ENCODE measurements at regions not wholly inside any gene's neighbourhood (a gene's known extent, or its start where the extent isn't known, plus 50 kb on each side); places are given as distances from the start of the nearest gene placed in this dataset.

DNA sequence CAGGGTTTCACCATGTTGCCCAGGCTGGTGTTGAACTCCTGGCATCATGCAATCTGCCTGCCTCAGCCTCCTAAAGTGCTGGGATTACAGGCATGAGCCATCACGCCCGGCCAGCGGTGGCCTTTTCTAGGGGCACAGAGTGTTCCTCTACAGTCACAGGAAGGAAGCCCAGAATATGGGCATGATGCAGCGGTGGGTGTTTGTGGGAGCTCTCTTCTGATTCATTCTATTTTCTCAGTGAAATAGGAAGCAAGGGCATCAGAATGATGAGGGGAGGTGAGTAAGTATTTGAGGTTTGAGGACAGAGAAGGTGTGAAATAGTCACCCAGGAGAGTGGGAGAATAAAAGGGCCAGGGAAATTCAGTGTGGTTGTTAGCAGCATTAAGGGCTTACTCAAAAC, 70.3 kb upstream of the PSME4 start:
- H4K20me1 ChIP-seq (ENCODE audit: insufficient read depth, low read length), result no peaks in the 10 kb centered on the region
- no peak overlapping the region for H3K4me2 ChIP-seq (ENCODE audit: low read length)
- no peak for TF ChIP-seq EZH2 (IDR thresholded peaks at IDR 0.05; ENCODE audit: borderline replicate concordance, low read length)
- TF ChIP-seq, protein P1, sequence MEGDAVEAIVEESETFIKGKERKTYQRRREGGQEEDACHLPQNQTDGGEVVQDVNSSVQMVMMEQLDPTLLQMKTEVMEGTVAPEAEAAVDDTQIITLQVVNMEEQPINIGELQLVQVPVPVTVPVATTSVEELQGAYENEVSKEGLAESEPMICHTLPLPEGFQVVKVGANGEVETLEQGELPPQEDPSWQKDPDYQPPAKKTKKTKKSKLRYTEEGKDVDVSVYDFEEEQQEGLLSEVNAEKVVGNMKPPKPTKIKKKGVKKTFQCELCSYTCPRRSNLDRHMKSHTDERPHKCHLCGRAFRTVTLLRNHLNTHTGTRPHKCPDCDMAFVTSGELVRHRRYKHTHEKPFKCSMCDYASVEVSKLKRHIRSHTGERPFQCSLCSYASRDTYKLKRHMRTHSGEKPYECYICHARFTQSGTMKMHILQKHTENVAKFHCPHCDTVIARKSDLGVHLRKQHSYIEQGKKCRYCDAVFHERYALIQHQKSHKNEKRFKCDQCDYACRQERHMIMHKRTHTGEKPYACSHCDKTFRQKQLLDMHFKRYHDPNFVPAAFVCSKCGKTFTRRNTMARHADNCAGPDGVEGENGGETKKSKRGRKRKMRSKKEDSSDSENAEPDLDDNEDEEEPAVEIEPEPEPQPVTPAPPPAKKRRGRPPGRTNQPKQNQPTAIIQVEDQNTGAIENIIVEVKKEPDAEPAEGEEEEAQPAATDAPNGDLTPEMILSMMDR (IDR thresholded peaks at IDR 0.05; ENCODE audit: low read length), result no peak
- no peaks in the 10 kb centered on the region for H3K9me3 ChIP-seq (ENCODE audit: low read length)
- H3K9me2 ChIP-seq (ENCODE audit: low read depth, low read length), result no peaks in the 10 kb centered on the region
- H3K79me2 ChIP-seq (ENCODE audit: insufficient read depth, low read length), result no peaks in the 10 kb centered on the region
- no peak overlapping the region for H3K9ac ChIP-seq (ENCODE audit: low read length)
- H3K36me3 ChIP-seq (ENCODE audit: insufficient read depth, low read length), result no peaks in the 10 kb centered on the region
- no peak overlapping the region for H3K27ac ChIP-seq (ENCODE audit: low read depth, low read length, poor library complexity, severe bottlenecking)
- no peak overlapping the region for H3K4me3 ChIP-seq (ENCODE audit: low read depth, low read length, poor library complexity, severe bottlenecking)
- no peaks in the 10 kb centered on the region for H3K27me3 ChIP-seq (ENCODE audit: insufficient read depth, low read length)
- no peaks in the 10 kb centered on the region for H3K4me1 ChIP-seq (ENCODE audit: insufficient read depth, low read length, severe bottlenecking)
- H2AFZ ChIP-seq (ENCODE audit: low read length), result no peak overlapping the region
- H3F3A ChIP-seq (ENCODE audit: insufficient read depth, low read length), result no peaks in the 10 kb centered on the region

DNA sequence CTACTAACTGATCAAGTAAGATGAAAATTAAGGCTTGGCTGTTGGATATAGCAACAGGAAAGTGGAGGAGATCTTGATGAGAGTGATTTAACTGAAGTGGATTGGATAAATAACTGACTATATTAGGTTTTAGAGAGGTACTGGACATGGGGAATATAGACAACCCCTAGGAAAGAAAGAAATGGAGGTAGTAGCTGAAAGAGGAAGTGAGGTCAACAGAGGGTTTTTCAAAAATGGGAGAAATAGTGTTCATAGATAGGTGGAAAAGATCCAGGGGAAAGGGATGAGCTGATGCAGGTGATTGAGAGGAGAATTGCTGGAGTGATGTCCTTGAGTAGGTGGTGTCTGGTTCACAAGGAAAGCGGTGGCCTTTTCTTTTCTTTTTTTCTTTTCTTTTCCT, 69.9 kb upstream of the PSME4 start:
- no peaks in the 10 kb centered on the region for H3K9me2 ChIP-seq (ENCODE audit: low read depth, low read length)
- H3F3A ChIP-seq (ENCODE audit: insufficient read depth, low read length), result no peaks in the 10 kb centered on the region
- no peaks in the 10 kb centered on the region for H3K9me3 ChIP-seq (ENCODE audit: low read length)
- H4K20me1 ChIP-seq (ENCODE audit: insufficient read depth, low read length), result no peaks in the 10 kb centered on the region
- H2AFZ ChIP-seq (ENCODE audit: low read length), result no peak overlapping the region
- H3K27me3 ChIP-seq (ENCODE audit: insufficient read depth, low read length), result no peaks in the 10 kb centered on the region
- H3K9ac ChIP-seq (ENCODE audit: low read length), result no peak overlapping the region
- H3K4me1 ChIP-seq (ENCODE audit: insufficient read depth, low read length, severe bottlenecking), result no peaks in the 10 kb centered on the region
- H3K36me3 ChIP-seq (ENCODE audit: insufficient read depth, low read length), result no peaks in the 10 kb centered on the region
- H3K79me2 ChIP-seq (ENCODE audit: insufficient read depth, low read length), result no peaks in the 10 kb centered on the region
- H3K4me3 ChIP-seq (ENCODE audit: low read depth, low read length, poor library complexity, severe bottlenecking), result no peak overlapping the region
- no peak overlapping the region for H3K4me2 ChIP-seq (ENCODE audit: low read length)
- H3K27ac ChIP-seq (ENCODE audit: low read depth, low read length, poor library complexity, severe bottlenecking), result no peak overlapping the region
- no peak for TF ChIP-seq EZH2 (IDR thresholded peaks at IDR 0.05; ENCODE audit: borderline replicate concordance, low read length)
- TF ChIP-seq, protein P1 (IDR thresholded peaks at IDR 0.05; ENCODE audit: low read length), result no peak

DNA sequence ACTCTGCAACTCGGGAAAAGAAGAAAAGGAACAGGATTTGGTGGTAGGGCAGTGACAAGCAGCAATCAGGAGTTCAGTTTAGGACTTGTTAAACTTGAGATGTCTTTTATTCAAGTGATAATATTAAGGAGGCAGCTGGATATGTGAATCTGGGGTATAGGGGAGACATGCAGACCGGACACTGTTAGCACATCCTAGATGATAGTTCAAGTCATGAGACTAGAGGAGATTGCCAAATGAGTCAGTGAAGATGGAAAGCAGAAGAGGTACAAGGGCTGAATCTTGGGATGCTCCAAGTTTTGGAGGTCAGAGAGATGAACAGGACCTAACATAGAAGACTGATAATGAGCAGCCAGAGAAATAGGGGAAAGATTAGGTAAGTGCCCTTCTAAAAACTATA, 69.5 kb upstream of the PSME4 start:
- no peaks in the 10 kb centered on the region for H4K20me1 ChIP-seq (ENCODE audit: insufficient read depth, low read length)
- H3K9ac ChIP-seq (ENCODE audit: low read length), result no peak overlapping the region
- H3K27ac ChIP-seq (ENCODE audit: low read depth, low read length, poor library complexity, severe bottlenecking), result no peak overlapping the region
- no peak overlapping the region for H3K4me2 ChIP-seq (ENCODE audit: low read length)
- TF ChIP-seq, protein P1 (IDR thresholded peaks at IDR 0.05; ENCODE audit: low read length), result no peak
- no peak for TF ChIP-seq EZH2 (IDR thresholded peaks at IDR 0.05; ENCODE audit: borderline replicate concordance, low read length)
- no peak overlapping the region for H2AFZ ChIP-seq (ENCODE audit: low read length)
- H3K4me3 ChIP-seq (ENCODE audit: low read depth, low read length, poor library complexity, severe bottlenecking), result no peak overlapping the region
- no peaks in the 10 kb centered on the region for H3K9me2 ChIP-seq (ENCODE audit: low read depth, low read length)
- H3K36me3 ChIP-seq (ENCODE audit: insufficient read depth, low read length), result no peaks in the 10 kb centered on the region
- H3K27me3 ChIP-seq (ENCODE audit: insufficient read depth, low read length), result no peaks in the 10 kb centered on the region
- H3K9me3 ChIP-seq (ENCODE audit: low read length), result no peaks in the 10 kb centered on the region
- no peaks in the 10 kb centered on the region for H3F3A ChIP-seq (ENCODE audit: insufficient read depth, low read length)
- H3K4me1 ChIP-seq (ENCODE audit: insufficient read depth, low read length, severe bottlenecking), result no peaks in the 10 kb centered on the region
- no peaks in the 10 kb centered on the region for H3K79me2 ChIP-seq (ENCODE audit: insufficient read depth, low read length)

Data from OCI-LY1 (cell line).